Kidney glomerular epithelial cell (primary cell): ENCODE measurements at regions not wholly inside any gene's neighbourhood (a gene's known extent, or its start where the extent isn't known, plus 50 kb on each side); places are given as distances from the start of the nearest gene placed in this dataset.
"Not testable (repeated sequence)": the region's sequence is repeated elsewhere in the genome, so short reads cannot be mapped to it uniquely, and the experiment has no call there.

Experiments used
- DNase-seq: peaks from one replicate; lab custom pipeline; 2025; lab: John Stamatoyannopoulos, UW

- DNase-seq, result no peak
Observed at GRCh38 chr12:67080637-67081036, 188.5 kb upstream of the CAND1 start.

GRCh38 chr12:67082221-67082620 is 186.9 kb upstream of the CAND1 start:
- DNase-seq, result no peak

GRCh38 chr12:67085699-67086098 is 183.5 kb upstream of the CAND1 start:
- DNase-seq, result peak; percentile 58

- peak; percentile 58 for DNase-seq
Observed at GRCh38 chr12:67086116-67086515, 183.0 kb upstream of the CAND1 start.

GRCh38 chr12:67088401-67089118 is 180.6 kb upstream of the CAND1 start:
- DNase-seq, result peak; percentile 41

- DNase-seq, result peak; percentile 75
Observed at GRCh38 chr12:67091204-67091603, 178.0 kb upstream of the CAND1 start.

GRCh38 chr12:67091678-67092077 is 177.5 kb upstream of the CAND1 start:
- no peak for DNase-seq

GRCh38 chr12:67092934-67093333 is 176.2 kb upstream of the CAND1 start:
- not testable (repeated sequence) for DNase-seq

GRCh38 chr12:67096533-67097318 is 172.4 kb upstream of the CAND1 start:
- peak; percentile 52 for DNase-seq

- DNase-seq, result no peak
Observed at GRCh38 chr12:67099858-67100257, 169.3 kb upstream of the CAND1 start.

GRCh38 chr12:67103521-67103920 is 165.6 kb upstream of the CAND1 start:
- no peak for DNase-seq

GRCh38 chr12:67107235-67107634 is 161.9 kb upstream of the CAND1 start:
- no peak for DNase-seq

GRCh38 chr12:67107751-67108269 is 161.3 kb upstream of the CAND1 start:
- no peak for DNase-seq

- DNase-seq, result not testable (repeated sequence)
Observed at GRCh38 chr12:67110345-67110744, 158.8 kb upstream of the CAND1 start.

GRCh38 chr12:67111182-67111581 is 158.0 kb upstream of the CAND1 start:
- DNase-seq, result no peak

GRCh38 chr12:67112586-67112985 is 156.6 kb upstream of the CAND1 start:
- no peak for DNase-seq

- DNase-seq, result no peak
Observed at GRCh38 chr12:67116134-67116533, 153.0 kb upstream of the CAND1 start.

- no peak for DNase-seq
Observed at GRCh38 chr12:67122584-67122983, 146.6 kb upstream of the CAND1 start.

- DNase-seq, result peak; percentile 5
Observed at GRCh38 chr12:67137256-67137655, 131.9 kb upstream of the CAND1 start.

GRCh38 chr12:67141296-67142018 is 127.7 kb upstream of the CAND1 start:
- no peak for DNase-seq

- DNase-seq, result no peak
Observed at GRCh38 chr12:67145692-67146091, 123.5 kb upstream of the CAND1 start.

- no peak for DNase-seq
Observed at GRCh38 chr12:67147030-67147429, 122.1 kb upstream of the CAND1 start.

GRCh38 chr12:67147447-67147846 is 121.7 kb upstream of the CAND1 start:
- no peak for DNase-seq
